ENCODE measurements at regions not wholly inside any gene's neighbourhood (a gene's known extent, or its start where the extent isn't known, plus 50 kb on each side); places are given as distances from the start of the nearest gene placed in this dataset.

- Histone ChIP-seq H3K9me3 (ENCODE audit: control insufficient read depth, insufficient read depth, low read length) (peaks cover 6% of the 10 kb centered on the region; the same call in 1 of the 2 replicates), H3K27ac (ENCODE audit: low read depth, low read length) (no peak overlapping the region), H3K27me3 (ENCODE audit: control insufficient read depth, insufficient read depth, low read length) (no peaks in the 10 kb centered on the region), H3K4me3 (ENCODE audit: low read depth, low read length) (no peak overlapping the region)
- POLR2A ChIA-PET, result no interaction called here
- TF ChIP-seq, protein P1, sequence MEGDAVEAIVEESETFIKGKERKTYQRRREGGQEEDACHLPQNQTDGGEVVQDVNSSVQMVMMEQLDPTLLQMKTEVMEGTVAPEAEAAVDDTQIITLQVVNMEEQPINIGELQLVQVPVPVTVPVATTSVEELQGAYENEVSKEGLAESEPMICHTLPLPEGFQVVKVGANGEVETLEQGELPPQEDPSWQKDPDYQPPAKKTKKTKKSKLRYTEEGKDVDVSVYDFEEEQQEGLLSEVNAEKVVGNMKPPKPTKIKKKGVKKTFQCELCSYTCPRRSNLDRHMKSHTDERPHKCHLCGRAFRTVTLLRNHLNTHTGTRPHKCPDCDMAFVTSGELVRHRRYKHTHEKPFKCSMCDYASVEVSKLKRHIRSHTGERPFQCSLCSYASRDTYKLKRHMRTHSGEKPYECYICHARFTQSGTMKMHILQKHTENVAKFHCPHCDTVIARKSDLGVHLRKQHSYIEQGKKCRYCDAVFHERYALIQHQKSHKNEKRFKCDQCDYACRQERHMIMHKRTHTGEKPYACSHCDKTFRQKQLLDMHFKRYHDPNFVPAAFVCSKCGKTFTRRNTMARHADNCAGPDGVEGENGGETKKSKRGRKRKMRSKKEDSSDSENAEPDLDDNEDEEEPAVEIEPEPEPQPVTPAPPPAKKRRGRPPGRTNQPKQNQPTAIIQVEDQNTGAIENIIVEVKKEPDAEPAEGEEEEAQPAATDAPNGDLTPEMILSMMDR (IDR thresholded peaks at IDR 0.05; ENCODE audit: low read depth, low read length), result no peak
- no peak for DNase-seq (ENCODE audit: low read depth, low spot score)
- CTCF ChIA-PET, result no interaction called here
Observed at GRCh38 chr1:56212143-56212542, 367.2 kb downstream of the PLPP3 start.

DNA sequence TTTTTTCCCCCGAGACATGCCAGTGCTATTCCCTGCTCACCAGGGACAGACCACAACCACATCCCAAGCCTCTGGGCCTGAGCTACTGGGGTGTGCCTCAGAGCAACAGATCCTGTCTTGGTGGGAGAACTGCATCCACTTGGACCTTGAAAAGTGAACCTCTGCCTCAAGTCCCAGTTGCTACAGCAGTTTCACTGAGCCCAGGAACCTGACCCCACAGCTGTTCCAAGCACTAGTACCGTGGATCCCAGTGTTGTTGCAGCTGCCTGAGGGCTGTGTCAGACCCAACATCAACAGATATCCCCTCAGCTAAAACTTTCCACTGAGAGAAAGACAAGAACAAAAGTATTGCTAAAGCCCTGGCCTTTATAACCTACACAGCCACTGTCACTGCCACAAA, 373.0 kb downstream of the PLPP3 start:
- no peaks in the 10 kb centered on the region for H3K27me3 ChIP-seq (ENCODE audit: control insufficient read depth, insufficient read depth, low read length)
- H3K4me3 ChIP-seq (ENCODE audit: low read depth, low read length), result no peak overlapping the region
- H3K9me3 ChIP-seq (ENCODE audit: control insufficient read depth, insufficient read depth, low read length), result peaks cover 8% of the 10 kb centered on the region; the same call in 1 of the 2 replicates
- ChIA-PET POLR2A (no interaction called here), CTCF (no interaction called here)
- DNase-seq (ENCODE audit: low read depth, low spot score), result no peak
- no peak overlapping the region for H3K27ac ChIP-seq (ENCODE audit: low read depth, low read length)
- TF ChIP-seq, protein P1 (IDR thresholded peaks at IDR 0.05; ENCODE audit: low read depth, low read length), result no peak

GRCh38 chr1:56204206-56204605, 375.2 kb downstream of the PLPP3 start:
- TF ChIP-seq, protein P1 (IDR thresholded peaks at IDR 0.05; ENCODE audit: low read depth, low read length), result no peak
- POLR2A ChIA-PET, result no interaction called here
- DNase-seq (ENCODE audit: low read depth, low spot score), result no peak
- H3K4me3 ChIP-seq (ENCODE audit: low read depth, low read length), result no peak overlapping the region
- no peak overlapping the region for H3K27ac ChIP-seq (ENCODE audit: low read depth, low read length)
- H3K27me3 ChIP-seq (ENCODE audit: control insufficient read depth, insufficient read depth, low read length), result no peaks in the 10 kb centered on the region
- peaks cover 8% of the 10 kb centered on the region; the same call in 1 of the 2 replicates for H3K9me3 ChIP-seq (ENCODE audit: control insufficient read depth, insufficient read depth, low read length)
- CTCF ChIA-PET, result no interaction called here

- Histone ChIP-seq H3K9me3 (ENCODE audit: control insufficient read depth, insufficient read depth, low read length) (peaks cover 8% of the 10 kb centered on the region; the same call in 1 of the 2 replicates), H3K27ac (ENCODE audit: low read depth, low read length) (no peak overlapping the region), H3K4me3 (ENCODE audit: low read depth, low read length) (no peak overlapping the region), H3K27me3 (ENCODE audit: control insufficient read depth, insufficient read depth, low read length) (no peaks in the 10 kb centered on the region)
- no peak for DNase-seq (ENCODE audit: low read depth, low spot score)
- ChIA-PET POLR2A (no interaction called here), CTCF (no interaction called here)
- TF ChIP-seq, protein P1 (IDR thresholded peaks at IDR 0.05; ENCODE audit: low read depth, low read length), result no peak
Observed at GRCh38 chr1:56202796-56203492, 376.4 kb downstream of the PLPP3 start.

DNA sequence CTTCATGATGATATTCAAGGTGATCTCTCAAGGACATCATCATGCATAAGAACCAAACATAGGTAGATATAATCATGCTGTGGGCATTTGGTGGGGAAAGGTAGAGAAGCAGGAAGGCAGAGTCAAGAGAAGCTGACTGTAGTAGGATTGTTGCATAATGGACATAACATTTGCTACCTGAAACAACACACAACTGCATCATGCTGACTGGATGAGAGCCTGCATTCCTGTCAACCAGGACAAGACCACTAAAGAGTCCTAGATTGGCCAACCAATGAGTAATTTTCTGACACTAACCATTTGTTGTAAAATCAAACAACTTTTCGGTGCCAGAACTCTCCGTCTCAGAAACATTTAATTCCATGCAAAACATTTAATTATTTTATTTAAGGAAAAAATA, 377.2 kb downstream of the PLPP3 start:
- no peak overlapping the region for H3K27ac ChIP-seq (ENCODE audit: low read depth, low read length)
- H3K4me3 ChIP-seq (ENCODE audit: low read depth, low read length), result no peak overlapping the region
- CTCF ChIA-PET, result no interaction called here
- TF ChIP-seq, protein P1 (IDR thresholded peaks at IDR 0.05; ENCODE audit: low read depth, low read length), result no peak
- H3K9me3 ChIP-seq (ENCODE audit: control insufficient read depth, insufficient read depth, low read length), result peaks cover 2% of the 10 kb centered on the region; the same call in 1 of the 2 replicates
- no peaks in the 10 kb centered on the region for H3K27me3 ChIP-seq (ENCODE audit: control insufficient read depth, insufficient read depth, low read length)
- DNase-seq (ENCODE audit: low read depth, low spot score), result no peak
- POLR2A ChIA-PET, result no interaction called here
